ENCODE measurements at regions not wholly inside any gene's neighbourhood (a gene's known extent, or its start where the extent isn't known, plus 50 kb on each side); places are given as distances from the start of the nearest gene placed in this dataset.

DNA sequence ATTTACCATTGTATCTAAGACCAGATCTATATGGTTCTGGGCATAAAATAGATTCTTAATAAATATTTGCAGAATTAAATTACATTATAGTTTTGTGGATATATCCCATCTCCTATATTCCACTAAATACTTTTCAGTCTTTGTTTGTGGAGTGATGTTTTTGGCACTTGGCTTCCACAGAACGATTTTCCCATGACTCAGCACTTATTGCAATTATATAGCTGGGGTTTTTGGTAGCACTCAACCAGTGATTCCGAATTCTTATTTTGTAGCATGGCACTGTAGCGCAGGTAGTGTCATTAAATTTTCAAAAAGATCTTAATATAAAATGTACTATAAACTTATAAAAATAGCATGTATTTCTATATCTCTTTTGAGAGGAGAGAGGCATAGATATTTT lies 221.2 kb downstream of the TRPC6 start:
- H3K36me3 ChIP-seq (replicated peaks in 1 of 2): no peaks in the 10 kb centered on the region
- no peak overlapping the region for H3K4me3 ChIP-seq
- TF ChIP-seq, protein P1, sequence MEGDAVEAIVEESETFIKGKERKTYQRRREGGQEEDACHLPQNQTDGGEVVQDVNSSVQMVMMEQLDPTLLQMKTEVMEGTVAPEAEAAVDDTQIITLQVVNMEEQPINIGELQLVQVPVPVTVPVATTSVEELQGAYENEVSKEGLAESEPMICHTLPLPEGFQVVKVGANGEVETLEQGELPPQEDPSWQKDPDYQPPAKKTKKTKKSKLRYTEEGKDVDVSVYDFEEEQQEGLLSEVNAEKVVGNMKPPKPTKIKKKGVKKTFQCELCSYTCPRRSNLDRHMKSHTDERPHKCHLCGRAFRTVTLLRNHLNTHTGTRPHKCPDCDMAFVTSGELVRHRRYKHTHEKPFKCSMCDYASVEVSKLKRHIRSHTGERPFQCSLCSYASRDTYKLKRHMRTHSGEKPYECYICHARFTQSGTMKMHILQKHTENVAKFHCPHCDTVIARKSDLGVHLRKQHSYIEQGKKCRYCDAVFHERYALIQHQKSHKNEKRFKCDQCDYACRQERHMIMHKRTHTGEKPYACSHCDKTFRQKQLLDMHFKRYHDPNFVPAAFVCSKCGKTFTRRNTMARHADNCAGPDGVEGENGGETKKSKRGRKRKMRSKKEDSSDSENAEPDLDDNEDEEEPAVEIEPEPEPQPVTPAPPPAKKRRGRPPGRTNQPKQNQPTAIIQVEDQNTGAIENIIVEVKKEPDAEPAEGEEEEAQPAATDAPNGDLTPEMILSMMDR (IDR thresholded peaks at IDR 0.05): no peak
- no peak for TF ChIP-seq POLR2A (IDR thresholded peaks at IDR 0.05)
- DNase-seq: no peak
- H3K27me3 ChIP-seq: no peaks in the 10 kb centered on the region
- H3K4me1 ChIP-seq (replicated peaks in 1 of 2): no peaks in the 10 kb centered on the region
- intact Hi-C loops (cut with DNase I): no loop called here
- H3K27ac ChIP-seq: no peak overlapping the region
- 62 to 74% (median 66%) methylated on average over 3 of the region's 3 CpGs for whole genome bisulfite sequencing, 4 donors
- H3K9me3 ChIP-seq (replicated peaks in 1 of 3): no peaks in the 10 kb centered on the region

DNA sequence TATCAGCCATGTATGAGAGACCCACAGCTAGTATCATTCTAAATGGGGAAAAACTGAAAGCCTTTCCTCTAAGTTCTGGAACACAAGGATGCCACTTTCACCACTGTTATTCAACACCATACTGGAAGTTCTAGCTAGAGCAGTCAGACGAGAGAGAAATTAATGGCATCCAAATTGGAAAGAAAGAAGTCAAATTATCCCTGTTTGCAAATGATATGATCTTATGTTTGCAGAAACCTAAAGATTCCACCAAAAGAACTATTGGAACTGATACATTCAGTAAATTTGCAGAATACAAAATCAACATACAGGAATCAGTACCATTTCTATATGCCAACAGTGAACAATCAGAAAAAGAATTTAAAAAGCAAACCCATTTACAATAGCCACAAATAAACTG lies 226.0 kb downstream of the TRPC6 start:
- H3K27ac ChIP-seq: no peak overlapping the region
- H3K36me3 ChIP-seq (replicated peaks in 1 of 2): no peaks in the 10 kb centered on the region
- no peak for DNase-seq
- no peaks in the 10 kb centered on the region for H3K4me1 ChIP-seq (replicated peaks in 1 of 2)
- intact Hi-C loops (cut with DNase I): no loop called here
- 62 to 75% (median 70%) methylated on average over 1 of the region's 1 CpG for WGBS, 4 donors
- no peaks in the 10 kb centered on the region for H3K27me3 ChIP-seq
- no peak overlapping the region for H3K4me3 ChIP-seq
- no peaks in the 10 kb centered on the region for H3K9me3 ChIP-seq (replicated peaks in 1 of 3)
- TF ChIP-seq, protein P1 (IDR thresholded peaks at IDR 0.05): no peak
- TF ChIP-seq POLR2A (IDR thresholded peaks at IDR 0.05): no peak

DNA sequence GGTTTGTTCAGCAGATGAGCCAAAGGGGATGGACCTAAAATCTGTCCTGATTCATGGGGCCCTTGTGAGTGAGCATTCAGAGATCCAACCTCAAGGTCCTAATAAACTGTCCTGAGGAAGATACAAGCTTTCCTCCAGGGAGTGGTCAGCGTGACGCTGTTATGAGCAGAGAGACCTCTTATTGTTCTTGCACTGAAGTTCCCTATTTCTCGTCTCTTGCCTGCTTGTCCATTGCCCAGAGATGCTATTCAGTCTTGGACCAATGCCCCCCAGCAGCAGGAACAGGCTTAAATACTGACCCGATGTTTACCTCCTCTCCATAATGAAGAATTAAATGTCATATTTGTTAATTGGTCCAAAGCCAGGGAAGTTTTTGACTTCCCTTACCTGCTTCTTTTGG lies 225.2 kb upstream of the PGR start:
- Histone ChIP-seq H3K9me3 (replicated peaks in 1 of 3) (no peaks in the 10 kb centered on the region), H3K36me3 (replicated peaks in 1 of 2) (no peaks in the 10 kb centered on the region), H3K4me1 (replicated peaks in 1 of 2) (no peaks in the 10 kb centered on the region), H3K4me3 (no peak overlapping the region), H3K27ac (no peak overlapping the region), H3K27me3 (no peaks in the 10 kb centered on the region)
- TF ChIP-seq POLR2A (IDR thresholded peaks at IDR 0.05): no peak
- TF ChIP-seq, protein P1 (IDR thresholded peaks at IDR 0.05): no peak
- 76 to 86% (median 82%) methylated on average over 4 of the region's 4 CpGs for WGBS, 4 donors
- DNase-seq: no peak
- intact Hi-C loops (cut with DNase I): no loop called here

DNA sequence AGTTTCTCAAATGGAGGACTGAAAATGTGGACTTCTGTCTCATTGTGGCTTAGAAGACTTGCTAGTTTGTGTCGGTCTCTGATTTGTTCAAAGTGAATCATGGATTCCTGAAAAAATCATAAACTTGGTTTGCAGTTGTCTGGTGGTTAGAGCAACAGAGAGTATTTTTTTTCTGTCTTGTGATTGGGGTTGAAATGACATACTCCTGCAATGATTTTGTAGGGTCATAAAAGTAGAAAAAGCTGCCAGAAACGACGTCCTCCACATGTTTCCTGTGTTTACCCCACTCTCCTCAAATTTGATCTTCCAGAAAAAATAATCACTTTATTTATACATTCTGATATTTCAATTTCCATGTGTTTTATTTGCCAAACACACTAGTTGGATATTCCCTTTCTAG lies 219.2 kb upstream of the PGR start:
- intact Hi-C loops (cut with DNase I): no loop called here
- no peaks in the 10 kb centered on the region for H3K27me3 ChIP-seq
- H3K4me3 ChIP-seq: no peak overlapping the region
- WGBS, 4 donors: 63 to 73% (median 67%) methylated on average over 3 of the region's 3 CpGs
- H3K27ac ChIP-seq: no peak overlapping the region
- no peaks in the 10 kb centered on the region for H3K36me3 ChIP-seq (replicated peaks in 1 of 2)
- TF ChIP-seq POLR2A (IDR thresholded peaks at IDR 0.05): no peak
- TF ChIP-seq, protein P1 (IDR thresholded peaks at IDR 0.05): no peak
- H3K9me3 ChIP-seq (replicated peaks in 1 of 3): no peaks in the 10 kb centered on the region
- H3K4me1 ChIP-seq (replicated peaks in 1 of 2): no peaks in the 10 kb centered on the region
- no peak for DNase-seq

Data from adrenal gland (tissue), 9 donors.